OCI-LY1 (cell line): ENCODE measurements at regions not wholly inside any gene's neighbourhood (a gene's known extent, or its start where the extent isn't known, plus 50 kb on each side); places are given as distances from the start of the nearest gene placed in this dataset.

ENCODE experiments used
- H2AFZ ChIP-seq: fragments of 200-600 bp; sonication (generic), shearing (Covaris generic); 2 replicates; pipeline ENCODE4 v1.6.0; 2014; ENCODE audit warnings: antibody characterized with exemption, mild to moderate bottlenecking, low read length
- H3F3A ChIP-seq: fragments of 200-600 bp; sonication (generic), shearing (Covaris generic); 2 replicates; pipeline ENCODE4 v1.6.0; 2014; ENCODE audit warnings: mild to moderate bottlenecking, antibody characterized with exemption, low read length, moderate library complexity; ENCODE audit not compliant: insufficient read depth
- H3K27ac ChIP-seq: fragments of 200-600 bp; sonication (generic); 2 replicates; pipeline ENCODE4 v1.5.1; 2014; ENCODE audit warnings: low read length, mixed run types, mild to moderate bottlenecking, low read depth; ENCODE audit not compliant: poor library complexity, severe bottlenecking
- H3K27me3 ChIP-seq: fragments of 200-600 bp; sonication (generic); 2 replicates; pipeline ENCODE4 v1.6.0; 2014; ENCODE audit warnings: antibody characterized with exemption, mild to moderate bottlenecking, low read length, moderate library complexity; ENCODE audit not compliant: insufficient read depth
- H3K36me3 ChIP-seq: fragments of 200-600 bp; sonication (generic); 2 replicates; pipeline ENCODE4 v1.6.1; 2014; ENCODE audit warnings: mild to moderate bottlenecking, antibody characterized with exemption, low read length, moderate library complexity, mixed read lengths; ENCODE audit not compliant: insufficient read depth
- H3K4me1 ChIP-seq: fragments of 200-600 bp; sonication (generic); 2 replicates; pipeline ENCODE4 v1.5.1; 2014; ENCODE audit warnings: mild to moderate bottlenecking, low read length, moderate library complexity; ENCODE audit not compliant: insufficient read depth, severe bottlenecking
- H3K4me2 ChIP-seq: fragments of 200-600 bp; sonication (generic), shearing (Covaris generic); 2 replicates; pipeline ENCODE4 v1.6.1; 2014; ENCODE audit warnings: low read length
- H3K4me3 ChIP-seq: fragments of 200-600 bp; sonication (generic); 2 replicates; pipeline ENCODE4 v1.5.1; 2014; ENCODE audit warnings: low read length, low read depth, mild to moderate bottlenecking, mixed read lengths; ENCODE audit not compliant: poor library complexity, severe bottlenecking
- H3K79me2 ChIP-seq: fragments of 200-600 bp; shearing (Covaris generic); 2 replicates; pipeline ENCODE4 v1.6.1; 2016; ENCODE audit warnings: mixed run types, low read length, mixed read lengths; ENCODE audit not compliant: insufficient read depth
- H3K9ac ChIP-seq: fragments of 200-600 bp; sonication (generic), shearing (Covaris generic); 2 replicates; pipeline ENCODE4 v1.6.1; 2014; ENCODE audit warnings: mild to moderate bottlenecking, low read length, mixed read lengths
- H3K9me2 ChIP-seq: fragments of 200-600 bp; sonication (generic), shearing (Covaris generic); 2 replicates; pipeline ENCODE4 v1.6.1; 2014; ENCODE audit warnings: low read depth, mild to moderate bottlenecking, low read length, mixed read lengths
- H3K9me3 ChIP-seq: fragments of 200-600 bp; shearing (Covaris generic); 2 replicates; pipeline ENCODE4 v1.6.1; 2014; ENCODE audit warnings: low read length, mixed read lengths
- H4K20me1 ChIP-seq: fragments of 200-600 bp; sonication (generic), shearing (Covaris generic); 2 replicates; pipeline ENCODE4 v1.6.0; 2016; ENCODE audit warnings: mild to moderate bottlenecking, low read length; ENCODE audit not compliant: insufficient read depth
- CTCF ChIP-seq: fragments of 200-600 bp; sonication (generic), shearing (Covaris generic); IDR thresholded peaks from 2 replicates; pipeline ENCODE4 v1.5.1; 2017; ENCODE audit warnings: mild to moderate bottlenecking, antibody characterized with exemption, low read length, moderate library complexity, mixed read lengths
- EZH2 ChIP-seq: fragments of 200-600 bp; sonication (generic), shearing (Covaris generic); IDR thresholded peaks from 2 replicates; pipeline ENCODE4 v1.8.0; 2017; ENCODE audit warnings: borderline replicate concordance, mixed run types, mild to moderate bottlenecking, antibody characterized with exemption, low read length, moderate library complexity, mixed read lengths

- Histone ChIP-seq H3K79me2 (no peaks in the 10 kb centered on the region), H3K9ac (no peak overlapping the region), H3K9me2 (no peaks in the 10 kb centered on the region), H3K27me3 (no peaks in the 10 kb centered on the region), H3K9me3 (no peaks in the 10 kb centered on the region), H3K4me2 (no peak overlapping the region), H3F3A (no peaks in the 10 kb centered on the region), H3K27ac (no peak overlapping the region), H3K4me1 (no peaks in the 10 kb centered on the region), H3K36me3 (no peaks in the 10 kb centered on the region), H4K20me1 (no peaks in the 10 kb centered on the region), H2AFZ (no peak overlapping the region), H3K4me3 (no peak overlapping the region)
- no peak for TF ChIP-seq EZH2
- TF ChIP-seq CTCF, result no peak
These were observed 419.4 kb downstream of the C6orf118 start for GRCh38 chr6:164889980-164890379.

GRCh38 chr6:164887660-164888059 lies 421.7 kb downstream of the C6orf118 start:
- H3K4me2 ChIP-seq, result no peak overlapping the region
- no peaks in the 10 kb centered on the region for H3K79me2 ChIP-seq
- H3K9me3 ChIP-seq, result no peaks in the 10 kb centered on the region
- no peaks in the 10 kb centered on the region for H3K36me3 ChIP-seq
- H2AFZ ChIP-seq, result no peak overlapping the region
- no peak overlapping the region for H3K4me3 ChIP-seq
- no peak for TF ChIP-seq EZH2
- no peak for TF ChIP-seq CTCF
- no peaks in the 10 kb centered on the region for H3K27me3 ChIP-seq
- H4K20me1 ChIP-seq, result no peaks in the 10 kb centered on the region
- H3K9ac ChIP-seq, result no peak overlapping the region
- no peaks in the 10 kb centered on the region for H3K4me1 ChIP-seq
- H3K9me2 ChIP-seq, result no peaks in the 10 kb centered on the region
- no peak overlapping the region for H3K27ac ChIP-seq
- H3F3A ChIP-seq, result no peaks in the 10 kb centered on the region

- Histone ChIP-seq H3K9me3 (no peaks in the 10 kb centered on the region), H3K9ac (no peak overlapping the region), H3K79me2 (no peaks in the 10 kb centered on the region), H3K9me2 (no peaks in the 10 kb centered on the region), H2AFZ (no peak overlapping the region), H3K4me1 (no peaks in the 10 kb centered on the region), H4K20me1 (no peaks in the 10 kb centered on the region), H3K27ac (no peak overlapping the region), H3K4me2 (no peak overlapping the region), H3K36me3 (no peaks in the 10 kb centered on the region), H3K4me3 (no peak overlapping the region), H3K27me3 (no peaks in the 10 kb centered on the region), H3F3A (no peaks in the 10 kb centered on the region)
- TF ChIP-seq CTCF, result no peak
- TF ChIP-seq EZH2, result no peak
These were observed 427.2 kb downstream of the C6orf118 start for GRCh38 chr6:164882236-164882635.
